HG02973 (cell line): ENCODE measurements at regions not wholly inside any gene's neighbourhood (a gene's known extent, or its start where the extent isn't known, plus 50 kb on each side); places are given as distances from the start of the nearest gene placed in this dataset.
"Not testable (repeated sequence)": the region's sequence is repeated elsewhere in the genome, so short reads cannot be mapped to it uniquely, and the experiment has no call there.

Experiments used
- ATAC-seq: cut with Tn5 transposase; IDR thresholded peaks from one replicate; pipeline ENCODE4 v1.9.1; 2021; ENCODE audit warnings: moderate library complexity; ENCODE audit not compliant: unreplicated experiment

DNA sequence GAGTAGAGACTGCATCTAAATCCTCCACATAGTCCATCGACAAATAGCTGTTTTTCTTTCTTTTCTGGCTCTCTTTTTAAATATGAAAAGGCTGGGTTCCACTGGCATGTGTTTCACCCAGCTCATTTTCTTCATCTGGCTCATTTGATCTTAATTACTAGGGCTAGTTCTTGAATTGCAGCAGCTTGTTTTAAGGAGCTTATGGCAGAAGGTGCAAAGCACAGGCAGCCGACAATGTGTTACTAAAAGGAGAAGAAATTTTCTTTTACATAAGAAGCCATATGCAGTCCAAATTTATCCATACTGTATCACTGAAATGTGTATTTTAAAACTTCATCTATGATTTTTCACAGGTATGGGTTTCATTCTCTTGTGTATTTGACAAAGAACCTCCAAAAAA lies 205.6 kb upstream of the PTER start:
- no peak for ATAC-seq

DNA sequence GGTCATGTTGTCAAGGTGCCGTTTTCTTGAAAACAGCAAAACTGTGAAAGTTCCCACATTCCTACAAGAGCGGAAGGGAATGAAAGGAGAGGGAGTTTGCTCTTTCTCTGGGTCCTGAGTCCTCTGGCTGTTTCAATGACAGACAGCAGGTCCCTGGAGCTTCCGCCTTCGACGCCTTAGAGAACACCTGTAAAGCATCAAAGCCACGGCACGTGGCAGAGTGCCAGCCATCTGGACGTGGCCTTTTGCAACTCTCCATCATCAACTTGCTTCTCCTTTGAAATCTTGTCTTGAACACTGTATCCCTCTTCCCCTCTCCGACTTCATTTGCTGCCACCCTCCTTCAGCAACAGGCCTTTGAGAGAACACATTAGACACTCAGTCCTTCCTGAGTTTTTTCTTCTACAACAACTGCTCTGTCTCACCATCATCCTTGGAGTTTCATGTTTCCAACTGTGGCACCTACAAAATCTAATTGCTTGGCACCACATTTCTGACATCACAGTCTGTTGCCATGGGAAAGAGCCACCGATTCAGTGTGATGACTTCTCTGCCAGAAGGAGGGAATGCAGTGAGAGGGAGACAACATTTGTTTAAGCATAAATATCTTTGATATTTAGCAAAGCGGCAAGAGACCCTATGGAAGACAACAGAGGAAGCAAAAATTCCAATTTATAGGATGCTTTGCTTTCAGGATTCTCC lies 204.9 kb upstream of the PTER start:
- ATAC-seq: no peak

DNA sequence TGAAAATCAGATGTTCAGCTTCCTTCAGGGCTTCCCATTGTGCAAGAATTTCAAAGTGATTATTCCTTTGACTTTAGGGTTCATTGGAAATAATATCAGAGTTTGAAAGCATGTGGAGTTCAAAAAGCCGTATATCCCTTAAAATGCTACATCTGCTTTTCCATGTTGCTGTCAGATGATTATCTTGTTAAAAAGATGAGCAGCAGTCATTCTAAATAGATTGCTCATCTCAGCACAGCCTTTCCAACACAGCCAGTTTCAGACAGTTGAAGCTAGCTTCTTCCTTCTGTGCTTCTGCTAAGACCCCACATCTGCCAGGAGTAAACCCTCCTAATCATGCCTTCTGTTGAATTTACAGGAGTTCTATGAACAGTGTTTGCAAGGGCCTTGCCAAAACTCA lies 204.4 kb upstream of the PTER start:
- ATAC-seq: no peak

DNA sequence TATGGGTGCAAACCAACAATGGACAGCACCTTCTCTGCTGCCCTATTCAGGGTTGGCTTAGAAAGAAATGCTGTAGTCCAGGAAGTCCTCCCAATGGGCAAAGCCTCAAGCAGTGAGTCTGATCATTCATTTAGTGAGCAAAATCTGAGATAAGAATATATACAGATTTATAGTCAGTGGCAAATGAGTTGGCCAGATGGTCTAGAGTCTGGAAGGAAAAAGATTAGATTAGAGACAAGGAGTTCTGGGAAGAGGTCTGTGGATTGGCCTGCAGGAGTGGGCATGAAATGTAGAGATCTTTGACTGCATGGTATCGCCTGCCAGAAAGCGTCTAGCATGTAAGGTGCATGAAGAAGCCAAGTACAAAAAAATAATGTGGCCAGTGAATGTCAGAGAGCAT lies 201.9 kb upstream of the PTER start:
- no peak for ATAC-seq

DNA sequence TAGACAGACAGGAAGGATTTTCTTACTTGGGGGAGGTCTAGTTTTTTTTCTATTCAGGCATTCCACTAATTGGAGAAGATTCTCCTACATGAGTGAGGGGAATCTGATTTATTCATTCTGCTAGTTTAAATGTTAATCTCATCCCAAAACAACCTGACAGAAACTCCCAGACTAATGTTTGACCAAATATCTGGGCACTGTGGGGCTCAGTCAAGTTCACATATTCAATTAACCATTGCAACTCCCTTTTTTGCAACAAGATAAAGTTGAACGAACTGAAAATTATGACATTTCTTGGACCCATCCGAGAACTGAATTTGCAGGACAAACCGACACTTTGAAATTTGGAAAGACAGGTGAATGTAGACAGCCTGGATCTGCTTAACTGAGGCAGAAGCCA lies 194.4 kb upstream of the PTER start:
- ATAC-seq: no peak

DNA sequence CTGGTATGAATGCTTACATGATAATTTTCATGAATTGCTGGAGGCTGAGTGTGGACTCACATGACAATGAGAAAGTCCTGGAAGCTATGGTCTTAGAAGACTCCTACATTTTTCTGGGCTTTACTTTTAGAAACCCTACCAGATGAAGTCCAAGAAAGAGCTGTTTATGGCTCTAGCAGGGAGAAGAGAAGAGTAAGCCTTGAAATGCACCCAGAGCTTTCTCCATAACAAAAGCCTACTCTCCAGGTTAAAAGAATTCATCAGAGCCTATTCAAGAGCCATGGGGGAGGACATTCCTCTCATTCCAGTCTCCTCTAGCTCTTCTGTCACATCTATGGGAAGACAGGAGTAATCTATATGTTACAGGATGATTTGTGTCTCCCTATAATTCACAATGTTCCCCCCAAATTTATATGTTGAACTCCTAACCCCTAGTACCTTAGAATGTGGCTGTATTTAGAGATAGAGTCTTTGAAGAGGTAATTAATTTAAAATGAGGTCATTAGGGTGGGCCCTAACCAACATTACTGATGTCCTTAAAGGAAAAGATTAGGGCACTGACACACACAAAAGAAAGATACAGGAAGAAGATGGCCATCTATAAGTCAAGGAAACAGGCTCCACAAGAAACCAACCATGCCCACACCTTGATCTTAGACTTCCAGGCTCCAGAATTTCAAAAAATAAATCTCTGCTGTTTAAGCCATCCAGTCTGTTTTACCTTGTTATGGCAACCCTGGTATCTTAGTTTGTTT lies 193.8 kb upstream of the PTER start:
- ATAC-seq: no peak

DNA sequence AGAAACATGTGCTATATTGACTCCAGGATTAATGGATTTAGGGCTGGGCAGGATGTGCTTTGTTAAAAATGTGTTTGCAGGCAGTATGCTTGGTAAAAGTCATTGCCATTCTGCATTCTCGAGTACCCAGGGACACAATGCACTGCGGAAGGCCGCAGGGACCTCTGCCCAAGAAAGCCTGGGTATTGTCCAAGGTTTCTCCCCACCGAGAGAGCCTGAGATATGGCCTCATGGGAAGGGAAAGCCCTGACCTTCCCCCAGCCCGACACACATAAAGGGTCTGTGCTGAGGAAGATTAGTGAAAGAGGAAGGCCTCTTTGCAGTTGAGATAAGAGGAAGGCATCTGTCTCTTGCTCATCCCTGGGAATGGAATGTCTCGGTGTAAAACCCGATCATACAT lies 186.7 kb upstream of the PTER start:
- ATAC-seq: not testable (repeated sequence)

DNA sequence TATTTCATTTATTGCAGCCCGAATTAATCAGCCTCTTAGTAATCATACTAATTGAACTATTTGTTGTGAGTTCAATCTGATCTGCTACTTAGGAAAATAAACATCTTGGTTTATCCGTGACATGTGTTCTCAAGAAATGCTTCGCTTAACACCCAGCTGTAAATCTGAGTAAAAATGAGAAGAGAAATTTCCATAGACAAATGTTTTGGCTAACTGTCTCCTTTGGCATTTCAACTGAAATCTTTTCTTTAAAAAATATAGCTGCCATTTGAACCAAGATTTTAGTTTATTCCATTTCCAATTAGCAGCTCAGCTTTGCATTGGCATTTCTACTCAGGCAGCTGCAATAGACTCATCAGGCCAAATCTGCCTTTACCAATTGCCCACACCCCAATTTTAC lies 180.5 kb upstream of the PTER start:
- ATAC-seq: no peak

DNA sequence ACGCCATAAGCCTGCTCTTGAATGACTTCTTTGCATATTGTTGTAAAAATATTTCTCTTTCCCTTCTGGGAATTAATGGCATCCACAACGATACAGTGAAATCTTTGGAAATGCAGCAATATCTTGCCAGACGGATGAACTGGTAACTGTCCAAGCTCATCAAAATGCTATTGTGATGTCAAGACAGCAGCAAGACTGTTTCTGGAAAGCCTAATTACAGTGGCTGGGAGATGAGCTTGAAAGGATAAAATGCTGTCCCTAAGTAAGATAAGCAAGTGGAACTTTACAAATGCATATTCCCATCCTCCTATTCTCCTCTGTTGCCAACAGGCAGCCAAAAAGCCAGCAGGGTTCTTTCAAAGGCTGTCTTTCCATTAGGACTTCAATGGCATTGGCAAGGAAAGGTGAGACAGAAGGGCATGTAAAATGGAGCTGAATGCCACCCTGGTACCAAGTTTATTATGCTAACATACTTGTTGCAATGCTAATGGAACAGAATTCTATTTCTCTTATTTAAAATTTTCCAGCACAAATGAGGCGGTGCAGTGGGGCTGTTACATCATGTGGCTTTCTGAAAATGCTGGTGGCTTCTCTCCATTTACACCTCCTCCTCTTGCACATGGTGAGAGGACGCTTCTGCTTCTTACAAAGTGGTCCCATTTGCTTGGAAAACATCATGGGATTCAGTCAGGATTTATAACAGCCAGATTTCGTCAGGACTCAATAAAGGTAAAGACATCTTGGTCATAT lies 178.3 kb upstream of the PTER start:
- no peak for ATAC-seq

DNA sequence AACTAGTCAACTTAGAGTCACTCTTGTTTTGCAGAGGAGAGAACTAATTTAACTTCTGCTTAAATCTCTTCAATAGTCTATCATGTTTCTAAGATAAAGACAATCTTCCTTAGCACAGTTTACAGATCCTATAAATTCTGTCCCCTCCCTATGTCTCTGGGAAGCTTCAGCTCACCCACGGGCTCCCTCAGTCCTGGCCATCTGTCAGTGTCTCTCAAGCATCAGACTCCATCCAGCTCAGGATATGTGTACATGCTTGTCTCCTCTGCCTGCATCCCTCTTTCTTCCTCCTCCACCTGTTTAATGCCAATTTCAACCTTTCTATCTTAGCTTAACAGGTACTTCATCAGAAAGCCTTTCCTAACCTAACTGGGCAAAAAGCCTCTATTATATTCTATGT lies 177.1 kb upstream of the PTER start:
- ATAC-seq: no peak

DNA sequence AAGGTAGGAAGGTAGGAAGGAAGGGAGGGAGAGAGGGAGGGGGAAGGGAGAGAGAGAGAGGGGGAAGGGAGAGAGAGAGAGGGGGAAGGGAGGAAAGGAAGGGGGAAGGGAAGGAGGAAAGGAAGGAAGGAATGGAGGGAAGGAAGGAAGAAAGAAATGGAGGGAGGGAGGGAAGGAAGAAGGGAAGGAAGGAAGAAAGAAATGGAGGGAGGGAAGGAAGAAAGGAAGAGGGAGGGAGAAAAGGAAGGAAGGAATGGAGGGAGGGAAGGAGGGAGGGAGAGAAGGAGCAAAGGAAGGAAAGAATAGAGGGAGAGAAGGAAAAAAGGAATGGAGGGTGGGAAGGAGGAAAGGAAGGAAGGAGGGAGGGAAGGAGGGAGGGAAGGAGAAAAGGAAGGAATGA lies 176.4 kb upstream of the PTER start:
- no peak for ATAC-seq

DNA sequence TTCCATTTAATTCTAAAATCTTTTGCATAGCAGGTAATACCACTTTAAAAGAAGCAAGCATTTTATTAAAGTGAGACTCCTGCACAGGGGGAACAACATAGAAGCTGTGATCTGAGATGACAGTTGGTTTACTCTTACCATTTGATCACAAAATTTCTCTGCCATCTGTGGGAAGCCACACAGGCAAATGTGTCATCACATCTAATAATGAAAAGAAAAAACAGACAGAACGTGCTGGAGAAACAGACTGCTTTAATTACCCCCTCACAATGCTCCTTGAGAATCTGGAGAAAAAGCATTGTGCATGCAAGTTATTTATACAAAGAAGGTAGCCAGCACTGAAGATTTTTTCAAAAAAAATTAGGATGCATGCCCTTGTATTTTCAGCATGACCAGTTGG lies 165.2 kb upstream of the PTER start:
- ATAC-seq: no peak

DNA sequence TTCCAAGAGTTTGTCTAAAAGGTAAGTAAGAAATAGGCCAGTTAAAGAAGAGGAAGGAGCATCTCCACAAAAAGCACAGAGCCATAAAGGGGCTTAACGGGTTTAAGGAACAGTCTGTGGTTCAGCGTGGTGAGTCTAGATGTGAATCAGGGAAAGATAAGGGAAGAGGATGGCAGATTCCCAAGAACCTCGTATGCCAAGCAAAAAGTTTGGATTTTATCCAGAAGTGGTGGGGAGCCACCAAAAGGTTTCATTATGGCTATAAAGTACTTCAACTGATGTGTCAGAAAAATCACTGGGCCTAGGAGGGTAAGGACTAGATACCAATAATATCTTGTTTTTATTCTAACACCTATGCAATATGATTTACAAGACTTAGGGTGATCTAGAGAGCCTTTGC lies 161.9 kb upstream of the PTER start:
- ATAC-seq: no peak

DNA sequence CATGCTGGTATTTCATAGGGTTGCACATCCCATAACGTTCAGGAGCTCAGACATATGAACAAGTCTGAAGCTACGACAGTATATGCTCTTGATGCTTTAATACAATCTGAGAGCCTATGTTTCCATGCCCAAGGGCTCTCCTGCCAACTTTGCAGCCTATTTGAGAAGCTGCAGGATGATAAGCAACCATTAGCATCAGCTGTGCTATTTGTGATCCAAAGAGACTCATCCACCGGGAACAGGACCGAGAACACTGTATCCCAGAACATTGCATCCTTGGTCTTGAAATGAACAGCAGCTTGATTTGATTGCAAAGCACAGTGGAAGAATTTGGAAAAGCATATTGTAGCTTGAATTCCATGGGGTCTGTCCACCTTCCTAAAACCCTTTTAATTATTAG lies 156.2 kb upstream of the PTER start:
- no peak for ATAC-seq

DNA sequence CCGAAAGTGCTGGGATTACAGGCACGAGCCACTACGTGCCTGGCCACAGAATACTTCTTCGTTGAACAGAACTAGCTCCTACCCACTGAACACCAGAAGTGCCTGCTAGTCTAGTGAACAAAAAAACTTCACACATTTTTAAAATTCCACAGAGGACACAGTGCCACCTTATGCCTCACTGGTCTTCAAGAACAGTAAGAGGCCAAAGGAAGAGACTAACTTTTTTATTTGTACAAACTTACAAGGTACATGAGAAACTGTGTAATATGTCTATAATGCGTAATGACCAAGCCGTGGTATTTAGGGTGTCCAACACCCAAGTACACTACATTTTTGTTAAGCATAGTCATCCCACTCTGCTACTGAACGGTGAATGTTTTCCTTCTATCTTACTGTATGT lies 144.4 kb upstream of the PTER start:
- ATAC-seq: no peak

DNA sequence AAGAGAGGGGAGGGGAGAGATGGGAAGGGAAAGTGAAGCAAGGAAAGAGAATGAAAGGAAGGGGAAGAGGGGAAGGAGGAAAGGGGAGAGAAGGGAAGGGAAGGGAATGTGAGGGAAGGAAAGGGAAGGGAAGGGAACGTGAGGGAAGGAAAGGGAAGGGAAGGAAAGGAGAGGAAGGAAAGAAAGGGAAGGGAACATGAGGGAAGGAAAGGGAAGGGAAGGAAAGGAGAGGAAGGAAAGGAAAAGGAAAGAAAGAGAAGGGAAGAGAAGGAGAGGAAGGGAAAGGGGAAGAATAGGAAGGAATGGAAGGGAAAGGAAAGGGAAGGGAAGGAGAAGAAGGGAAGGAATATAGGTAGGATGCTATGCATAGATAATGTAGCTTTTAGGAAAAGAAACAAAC lies 139.7 kb upstream of the PTER start:
- no peak for ATAC-seq

DNA sequence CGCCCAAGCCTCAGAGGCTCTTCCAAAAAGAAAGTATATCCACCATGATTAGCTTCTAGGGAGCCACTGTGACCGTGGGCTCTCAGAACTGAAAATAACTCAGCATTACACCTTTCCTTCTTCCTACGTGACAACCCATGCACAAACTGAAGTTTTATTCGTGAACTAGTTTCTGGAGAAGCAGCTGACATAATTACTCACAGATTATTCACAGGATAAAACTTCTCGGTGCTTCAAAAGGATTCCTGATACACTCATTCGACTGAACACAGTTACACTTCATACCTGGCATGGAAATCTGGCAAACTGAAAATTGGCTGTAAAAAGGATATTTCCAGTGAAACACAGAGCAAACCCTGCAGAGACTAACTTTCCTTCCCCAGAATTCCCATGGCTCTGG lies 139.2 kb upstream of the PTER start:
- ATAC-seq: no peak

DNA sequence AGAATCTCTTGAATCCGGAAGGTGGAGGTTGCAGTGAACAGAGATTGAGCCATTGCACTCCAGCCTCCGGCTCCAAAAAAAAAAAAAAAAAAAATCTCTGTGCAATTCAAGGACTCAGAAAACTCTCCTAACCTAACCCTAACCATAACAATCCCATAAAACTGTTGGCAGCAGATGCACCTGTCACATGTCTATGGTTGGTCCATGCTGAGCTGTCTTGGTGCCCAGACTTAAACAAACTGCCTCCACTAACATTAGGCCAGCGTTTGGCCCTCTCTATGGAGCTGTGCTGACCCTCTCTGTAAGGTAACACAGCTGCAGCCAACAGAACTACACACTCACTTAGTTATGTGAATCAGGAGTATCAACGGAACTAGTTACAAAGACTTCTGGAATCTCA lies 132.5 kb upstream of the PTER start:
- no peak for ATAC-seq

DNA sequence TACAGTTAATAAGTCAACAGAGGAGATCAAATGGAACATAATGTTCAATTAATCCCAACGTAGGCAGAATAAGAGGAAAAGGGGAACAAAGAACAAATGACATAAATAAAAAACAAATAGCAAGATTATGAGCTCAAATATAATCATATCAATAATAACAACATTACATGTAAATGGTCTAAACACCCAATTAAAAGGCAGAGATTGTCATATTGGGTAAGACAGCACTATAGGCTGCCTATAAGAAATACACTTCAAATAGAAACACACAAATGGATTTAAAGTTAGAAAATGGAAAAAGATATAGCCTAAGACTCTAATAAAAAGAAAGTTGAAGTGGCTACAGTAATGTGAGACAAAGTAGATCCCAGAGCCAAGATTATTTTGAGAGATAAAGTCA lies 126.4 kb upstream of the PTER start:
- no peak for ATAC-seq

DNA sequence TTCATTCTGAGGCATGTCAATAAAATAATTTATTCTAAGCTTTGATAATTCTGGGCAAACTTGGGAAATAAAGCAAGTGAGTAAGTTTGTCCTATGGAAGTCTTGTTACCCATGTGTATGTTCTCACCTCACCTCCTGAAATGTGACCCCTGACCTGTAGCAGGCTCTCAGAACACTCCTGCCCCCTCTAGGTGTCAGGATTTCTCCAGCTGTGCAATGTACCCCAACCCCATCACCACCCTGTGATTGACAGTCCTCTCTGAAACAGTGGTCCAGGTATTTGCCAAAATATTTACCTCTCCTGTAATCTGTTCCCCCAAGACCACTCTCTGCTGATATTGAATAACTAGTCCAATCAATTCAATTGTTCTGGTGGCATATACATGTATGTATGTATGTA lies 122.6 kb upstream of the PTER start:
- no peak for ATAC-seq

DNA sequence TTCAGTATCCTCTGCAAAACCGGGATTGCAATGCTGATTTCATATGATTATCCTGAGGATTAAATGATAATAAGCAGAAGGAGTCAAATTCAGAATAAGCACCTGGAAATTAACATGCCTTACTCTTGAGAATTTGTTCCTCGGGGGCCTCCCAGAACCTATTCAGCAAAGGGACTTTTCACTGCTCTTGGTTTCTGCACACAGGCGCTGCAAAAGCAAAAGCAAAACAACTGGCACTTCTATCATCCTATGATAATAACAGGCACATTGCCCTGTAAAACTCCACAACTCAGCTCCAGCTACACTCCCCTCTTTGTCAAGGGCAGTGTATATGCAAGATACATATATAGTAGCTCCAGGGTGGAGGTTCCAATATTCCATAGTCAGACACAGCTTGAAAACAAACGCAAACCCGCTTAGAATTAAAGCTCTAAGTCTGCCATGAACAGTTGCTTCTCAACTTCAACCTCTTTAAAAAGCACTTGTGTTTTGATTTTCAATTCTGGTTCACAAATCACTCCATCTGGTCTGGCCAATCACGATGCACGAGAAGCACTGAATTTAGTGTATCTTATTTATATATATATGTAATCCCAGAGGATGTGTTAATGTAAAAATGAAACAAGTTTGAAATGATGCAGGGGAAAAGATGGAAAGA lies 119.9 kb upstream of the PTER start:
- no peak for ATAC-seq

DNA sequence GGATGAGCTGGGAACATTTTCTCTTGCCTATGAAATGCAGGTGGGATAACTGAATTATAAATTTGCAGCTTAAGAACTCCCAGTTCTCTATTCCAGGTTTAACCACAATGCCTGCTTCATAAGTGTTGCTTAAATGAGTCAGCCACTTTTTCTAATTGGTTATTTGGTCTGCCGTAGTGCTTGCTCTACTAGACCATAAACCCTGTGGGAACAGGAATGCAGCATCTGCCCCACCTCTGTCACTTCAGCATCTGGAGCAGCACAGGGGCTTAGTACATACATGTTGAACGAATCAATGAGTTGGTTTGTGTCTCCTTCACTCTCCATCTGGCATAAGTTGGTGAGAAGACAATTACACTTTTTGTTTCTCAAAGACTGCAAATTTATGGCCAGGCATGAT lies 95.2 kb upstream of the PTER start:
- ATAC-seq: no peak
